GM19468 (cell line): ENCODE measurements at regions not wholly inside any gene's neighbourhood (a gene's known extent, or its start where the extent isn't known, plus 50 kb on each side); places are given as distances from the start of the nearest gene placed in this dataset.
A peak's percentile ranks its signal among the peaks of the same experiment; 100 is the strongest.

ENCODE experiments used
- ATAC-seq: cut with Tn5 transposase; IDR thresholded peaks from one replicate; pipeline ENCODE4 v1.9.1; 2021; ENCODE audit warnings: mild to moderate bottlenecking, moderate library complexity, moderate number of reproducible peaks; ENCODE audit not compliant: unreplicated experiment; ENCODE audit errors: extremely low read depth

DNA sequence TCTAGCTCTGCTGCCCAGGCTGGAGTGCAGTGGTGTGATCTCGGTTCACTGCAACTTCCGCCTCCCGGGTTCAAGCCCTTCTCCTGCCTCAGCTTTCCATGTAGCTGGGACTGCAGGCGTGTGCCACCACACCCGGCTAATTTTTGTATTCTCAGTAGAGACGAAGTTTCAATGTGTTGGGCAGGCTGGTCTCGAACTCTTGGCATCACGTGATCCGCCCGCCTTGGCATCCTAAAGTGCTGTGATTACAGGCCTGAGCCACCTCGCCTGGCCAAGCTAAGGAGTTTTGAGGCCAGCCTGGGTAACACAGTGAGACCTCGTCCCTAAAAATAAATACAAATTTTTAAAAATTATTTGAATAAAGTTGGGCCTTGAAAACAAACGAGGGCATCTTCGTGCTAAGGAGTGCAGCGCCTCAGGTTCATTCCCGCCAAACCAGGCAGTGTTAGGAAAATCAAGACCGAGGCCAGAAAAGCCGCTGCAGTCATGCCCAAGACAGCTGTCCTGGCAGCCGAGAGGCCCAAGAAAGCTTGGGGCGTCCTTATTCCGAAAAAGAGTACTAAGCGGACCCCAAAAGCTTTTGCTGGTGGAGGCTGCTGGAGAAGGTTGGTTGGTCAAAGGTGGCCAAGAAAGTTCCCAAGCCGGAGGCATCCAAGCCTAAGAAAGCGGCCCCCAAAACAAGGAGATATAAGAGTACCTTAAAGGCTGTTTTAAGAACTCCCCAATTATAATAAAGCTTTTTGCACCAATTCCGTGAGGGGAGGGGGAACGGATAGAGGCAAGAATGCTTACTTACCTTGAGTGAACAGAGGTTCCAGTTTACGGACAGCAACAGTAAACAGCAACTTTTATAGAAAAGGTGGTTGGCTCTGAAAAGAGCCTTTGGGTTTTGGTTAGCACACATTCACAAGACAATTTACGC is 109.0 kb downstream of the HFE start:
- no peak for ATAC-seq

DNA sequence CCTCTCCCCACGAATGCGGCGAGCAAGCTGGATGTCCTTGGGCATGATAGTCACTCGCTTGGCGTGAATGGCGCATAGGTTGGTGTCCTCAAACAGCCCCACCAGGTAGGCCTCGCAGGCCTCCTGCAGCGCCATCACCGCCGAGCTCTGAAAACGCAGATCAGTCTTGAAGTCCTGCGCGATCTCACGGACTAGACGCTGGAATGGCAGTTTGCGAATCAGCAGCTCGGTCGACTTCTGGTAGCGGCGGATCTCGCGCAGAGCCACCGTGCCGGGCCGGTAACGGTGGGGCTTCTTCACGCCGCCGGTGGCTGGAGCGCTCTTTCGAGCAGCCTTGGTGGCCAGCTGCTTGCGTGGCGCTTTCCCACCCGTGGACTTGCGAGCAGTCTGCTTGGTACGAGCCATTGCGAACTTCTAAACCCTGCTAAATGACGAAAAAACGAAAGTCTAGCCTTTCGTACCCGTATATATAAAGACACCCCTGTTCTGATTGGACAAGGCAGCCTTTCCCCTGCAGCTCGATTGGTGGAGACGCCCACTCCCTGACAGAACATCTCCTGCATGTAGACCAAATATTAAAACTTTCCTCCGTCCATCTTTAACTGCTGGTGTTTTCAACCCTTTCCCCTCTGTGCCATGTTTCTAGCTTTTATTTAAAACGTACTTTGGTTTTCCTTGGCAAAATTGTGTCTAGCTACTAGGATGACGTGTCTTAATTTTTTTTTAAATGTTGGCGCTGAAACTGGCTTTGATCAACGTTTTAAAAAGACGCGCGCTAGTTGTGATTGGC is 109.8 kb downstream of the HFE start:
- peak; percentile 19 for ATAC-seq

DNA sequence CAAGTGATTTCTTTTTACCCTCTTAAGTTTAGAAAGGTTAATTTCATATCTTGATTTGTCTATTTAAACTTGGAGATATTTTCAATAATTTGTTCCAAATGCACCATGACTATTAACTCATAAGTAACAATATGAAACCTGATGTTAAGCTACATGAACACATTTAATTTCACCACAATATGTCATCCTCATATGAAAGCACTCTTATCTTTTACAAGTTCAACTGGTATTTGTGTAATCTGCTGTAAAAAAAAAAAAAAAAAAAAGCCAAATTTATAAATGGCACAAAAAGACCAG is 110.4 kb downstream of the HFE start:
- no peak for ATAC-seq

DNA sequence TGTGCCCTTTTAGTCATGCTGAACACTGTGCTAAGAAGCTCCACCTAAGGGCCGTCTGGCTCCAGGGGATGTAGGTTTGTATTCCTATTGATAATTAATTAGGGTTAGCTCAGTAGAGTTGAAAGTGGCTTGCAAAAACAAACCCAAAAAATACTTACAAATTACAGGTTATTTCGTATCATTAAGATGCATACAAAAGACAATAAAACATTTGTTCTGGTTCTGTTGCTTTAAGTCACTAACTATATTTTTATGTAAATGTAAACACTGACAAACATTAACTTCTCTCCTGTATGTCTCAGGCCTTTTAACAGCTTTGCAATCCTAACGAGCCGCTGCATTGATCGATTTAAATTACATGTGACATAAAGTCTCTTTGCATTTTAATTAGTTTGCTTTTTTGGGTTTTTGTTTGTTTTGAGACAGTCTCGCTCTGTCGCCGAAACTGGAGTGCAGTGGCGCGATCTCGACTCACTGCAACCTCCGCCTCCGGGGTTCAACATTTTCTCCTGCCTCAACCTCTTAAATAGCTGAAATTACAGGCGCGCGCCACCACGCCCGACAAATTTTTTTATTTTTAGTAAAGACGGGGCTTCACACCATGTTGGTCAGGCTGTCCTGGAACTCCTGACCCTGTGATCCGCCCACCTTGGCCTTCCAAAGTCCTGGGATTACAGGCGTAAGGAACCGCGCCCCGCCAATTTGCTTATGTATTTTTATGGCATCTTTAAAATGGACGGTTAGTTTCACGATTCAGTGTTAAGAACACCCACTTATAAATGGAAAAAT is 110.9 kb downstream of the HFE start:
- no peak for ATAC-seq

DNA sequence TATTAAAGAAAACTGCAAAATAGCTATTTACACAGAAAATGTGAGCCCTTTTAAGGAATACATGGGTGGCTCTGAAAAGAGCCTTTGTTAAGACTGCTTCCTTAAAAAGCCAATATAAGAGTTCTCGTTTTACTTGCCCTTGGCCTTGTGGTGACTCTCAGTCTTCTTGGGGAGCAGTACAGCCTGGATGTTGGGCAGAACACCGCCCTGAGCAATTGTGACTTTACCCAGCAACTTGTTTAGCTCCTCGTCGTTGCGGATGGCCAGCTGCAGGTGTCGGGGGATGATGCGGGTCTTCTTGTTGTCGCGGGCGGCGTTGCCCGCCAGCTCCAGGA is 111.5 kb downstream of the HFE start:
- ATAC-seq: no peak

DNA sequence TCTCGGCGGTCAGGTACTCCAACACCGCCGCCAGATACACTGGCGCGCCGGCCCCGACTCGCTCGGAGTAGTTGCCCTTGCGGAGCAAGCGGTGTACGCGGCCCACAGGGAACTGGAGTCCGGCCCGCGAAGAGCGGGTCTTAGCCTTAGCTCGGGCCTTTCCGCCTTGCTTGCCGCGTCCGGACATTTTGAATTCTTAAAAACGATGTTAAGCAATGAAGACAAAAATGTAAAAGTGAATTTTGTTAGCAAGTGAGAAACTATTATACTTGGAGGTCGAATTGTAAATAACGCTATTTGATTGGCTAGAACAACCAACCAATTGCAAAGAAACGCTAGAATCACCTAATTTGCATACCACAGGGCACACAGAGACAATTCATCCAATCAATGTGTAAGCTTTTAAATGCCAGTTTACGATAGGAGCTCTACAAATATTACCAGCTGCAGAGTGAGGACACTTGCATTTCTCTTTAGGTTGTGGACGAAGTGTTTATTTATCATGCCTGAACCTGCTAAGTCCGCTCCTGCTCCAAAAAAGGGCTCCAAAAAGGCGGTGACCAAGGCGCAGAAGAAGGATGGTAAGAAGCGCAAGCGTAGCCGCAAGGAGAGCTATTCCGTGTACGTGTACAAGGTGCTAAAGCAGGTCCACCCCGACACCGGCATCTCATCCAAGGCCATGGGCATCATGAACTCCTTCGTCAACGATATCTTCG is 112.0 kb downstream of the HFE start:
- peak; percentile 24 for ATAC-seq

DNA sequence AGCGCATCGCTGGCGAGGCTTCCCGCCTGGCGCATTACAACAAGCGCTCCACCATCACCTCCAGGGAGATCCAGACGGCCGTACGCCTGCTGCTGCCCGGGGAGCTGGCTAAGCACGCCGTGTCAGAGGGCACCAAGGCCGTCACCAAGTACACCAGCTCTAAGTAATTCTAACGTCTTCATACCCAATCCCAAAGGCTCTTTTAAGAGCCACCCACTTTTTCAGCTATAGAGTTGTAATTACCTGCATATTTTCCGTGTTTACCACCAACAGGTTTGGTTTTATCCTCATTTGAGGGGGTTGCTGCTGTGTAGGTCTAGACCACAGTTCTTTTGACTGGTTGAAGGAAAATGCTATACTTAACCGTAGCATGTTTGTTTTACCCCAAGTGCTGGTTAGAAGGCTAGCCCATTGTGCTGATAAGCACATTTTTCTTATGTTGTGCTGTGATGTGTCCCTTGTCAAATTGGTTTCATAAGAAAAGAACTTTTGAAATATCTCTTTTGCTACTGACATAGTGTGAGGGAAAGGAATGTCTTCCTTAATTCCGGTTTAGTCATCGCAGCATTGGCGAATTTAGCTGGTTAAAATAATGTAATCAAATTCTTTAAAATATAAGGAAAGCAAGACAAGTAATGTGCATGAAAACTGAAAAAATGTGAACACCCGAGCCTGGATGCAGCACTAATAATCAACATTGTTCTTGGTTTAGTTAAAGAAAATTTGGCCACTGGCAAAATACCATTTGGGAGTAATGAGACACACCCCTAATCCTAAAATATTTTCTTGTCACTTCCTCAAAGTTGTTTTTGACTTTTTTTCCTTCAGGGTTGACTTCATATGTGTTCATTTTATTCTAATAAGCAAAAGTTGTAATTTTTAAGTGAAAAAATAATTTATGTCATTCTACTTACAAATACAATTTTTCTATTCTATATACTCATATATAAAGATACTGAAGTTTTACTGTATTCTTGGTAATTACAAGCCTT is 112.8 kb downstream of the HFE start:
- no peak for ATAC-seq

DNA sequence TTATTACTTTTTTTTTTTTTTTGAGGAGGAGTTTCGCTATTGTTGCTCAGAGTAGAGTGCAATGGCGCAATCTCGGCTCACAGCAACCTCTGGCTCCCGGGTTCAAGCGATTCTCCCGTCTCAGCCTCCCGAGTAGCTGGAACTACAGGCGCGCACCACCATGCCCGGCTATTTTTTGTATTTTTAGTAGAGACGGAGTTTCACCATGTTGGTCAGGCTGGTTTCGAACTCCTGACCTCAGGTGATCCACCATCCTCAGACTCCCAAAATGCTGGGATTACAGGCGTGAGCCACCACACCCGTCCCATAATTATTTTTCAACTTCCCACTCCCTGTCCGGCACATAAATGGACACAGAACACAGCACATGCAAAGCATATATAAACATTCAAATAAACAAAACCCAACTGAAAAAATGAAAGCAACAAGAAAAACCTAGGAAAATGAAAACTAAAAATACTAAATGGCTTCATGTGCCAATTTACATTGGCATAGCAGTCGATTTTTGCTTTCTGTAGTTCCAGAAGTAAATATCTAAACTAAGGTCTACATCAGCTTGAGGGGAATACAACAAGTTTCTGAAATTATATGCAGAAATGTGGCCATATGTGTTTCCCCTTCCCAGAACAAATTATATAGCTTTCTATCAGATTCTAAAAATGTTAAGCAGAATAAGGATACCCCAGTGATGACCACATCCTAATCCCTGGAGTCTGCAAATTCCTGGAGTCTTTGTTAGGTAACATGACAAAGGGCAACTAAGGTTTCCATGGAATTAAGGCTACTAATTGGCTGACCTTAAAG is 113.9 kb downstream of the HFE start:
- ATAC-seq: no peak

DNA sequence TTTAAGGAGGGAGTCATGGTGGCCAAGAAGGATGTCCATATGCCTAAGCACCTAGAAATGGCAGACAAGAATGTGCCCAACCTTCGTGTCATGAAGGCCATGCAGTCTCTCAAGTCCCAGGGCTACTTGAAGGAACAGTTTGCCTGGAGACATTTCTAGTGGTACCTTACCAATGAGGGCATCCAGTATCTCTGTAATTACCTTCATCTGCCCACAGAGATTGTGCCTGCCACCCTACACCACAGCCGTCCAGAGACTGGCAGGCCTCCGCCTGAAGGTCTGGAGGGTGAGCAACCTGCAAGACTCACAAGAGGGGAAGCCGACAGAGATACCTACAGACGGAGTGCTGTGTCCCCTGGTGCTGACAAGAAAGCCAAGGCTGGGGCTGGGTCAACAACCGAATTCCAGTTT is 115.0 kb downstream of the HFE start:
- no peak for ATAC-seq

DNA sequence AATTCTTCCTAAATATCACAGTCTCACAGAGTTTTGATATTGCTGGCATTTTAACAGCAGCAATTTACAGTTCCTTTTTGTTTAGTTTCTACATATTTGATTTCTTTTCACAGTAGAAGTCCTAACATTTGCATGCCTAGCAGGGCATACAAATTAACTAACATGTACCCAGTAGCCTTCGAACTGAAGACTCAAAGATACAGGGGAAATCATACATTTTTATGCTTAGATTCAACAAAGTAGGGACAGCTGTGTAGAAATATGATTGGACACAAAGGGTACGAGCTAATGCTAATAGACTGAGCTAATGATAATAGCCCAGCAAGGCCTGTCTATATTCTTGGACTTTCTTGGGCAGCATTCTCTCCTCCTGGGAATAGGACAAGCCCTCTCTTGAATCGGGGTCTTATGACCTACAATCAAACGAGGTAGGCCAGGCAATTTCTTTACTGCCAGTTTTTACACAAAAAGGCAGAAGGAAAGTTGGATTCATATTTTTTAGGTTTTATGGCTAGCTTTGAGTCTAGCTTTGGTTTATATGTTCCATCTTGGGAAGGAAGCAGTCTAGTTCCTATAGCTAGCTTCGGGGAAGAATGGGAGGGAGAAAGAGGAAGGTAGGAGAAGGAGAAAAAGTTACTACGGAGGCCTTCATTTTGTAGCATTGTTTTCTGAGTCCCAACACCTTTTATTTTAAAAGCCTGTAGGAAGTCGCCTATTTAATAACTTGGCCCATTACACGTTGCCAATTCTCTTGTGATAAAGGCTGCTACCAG is 115.8 kb downstream of the HFE start:
- ATAC-seq: no peak

DNA sequence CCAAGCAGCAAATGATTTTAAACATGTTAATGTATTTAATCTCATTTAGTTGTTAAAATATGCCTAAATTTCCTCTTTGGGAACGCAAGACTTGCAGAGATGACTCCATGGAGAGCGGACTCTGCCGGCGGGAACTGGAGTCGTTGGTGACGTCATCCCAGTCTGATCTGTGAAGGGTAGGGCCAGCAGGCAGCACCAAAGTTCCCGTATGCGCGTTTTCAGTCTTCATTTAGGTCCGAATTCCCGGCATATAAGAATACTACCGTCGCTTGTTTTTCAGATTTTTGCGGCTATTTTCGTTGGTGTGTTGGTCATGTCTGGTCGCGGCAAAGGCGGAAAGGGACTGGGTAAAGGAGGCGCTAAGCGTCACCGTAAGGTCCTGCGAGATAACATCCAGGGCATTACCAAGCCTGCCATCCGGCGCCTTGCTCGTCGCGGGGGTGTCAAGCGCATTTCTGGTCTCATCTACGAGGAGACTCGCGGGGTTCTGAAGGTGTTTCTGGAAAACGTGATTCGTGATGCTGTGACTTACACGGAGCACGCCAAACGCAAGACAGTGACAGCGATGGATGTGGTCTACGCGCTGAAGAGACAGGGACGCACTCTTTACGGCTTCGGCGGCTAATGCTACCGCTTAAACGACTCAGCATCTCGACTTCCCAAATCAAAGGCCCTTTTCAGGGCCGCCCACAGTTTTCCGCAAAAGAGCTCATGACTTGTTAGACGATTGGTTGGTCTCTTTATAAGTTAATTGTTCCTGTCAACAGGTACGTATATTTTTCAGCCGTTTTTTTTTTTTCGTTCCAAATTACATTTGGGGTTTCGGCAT is 117.3 kb downstream of the HFE start:
- ATAC-seq: no peak

DNA sequence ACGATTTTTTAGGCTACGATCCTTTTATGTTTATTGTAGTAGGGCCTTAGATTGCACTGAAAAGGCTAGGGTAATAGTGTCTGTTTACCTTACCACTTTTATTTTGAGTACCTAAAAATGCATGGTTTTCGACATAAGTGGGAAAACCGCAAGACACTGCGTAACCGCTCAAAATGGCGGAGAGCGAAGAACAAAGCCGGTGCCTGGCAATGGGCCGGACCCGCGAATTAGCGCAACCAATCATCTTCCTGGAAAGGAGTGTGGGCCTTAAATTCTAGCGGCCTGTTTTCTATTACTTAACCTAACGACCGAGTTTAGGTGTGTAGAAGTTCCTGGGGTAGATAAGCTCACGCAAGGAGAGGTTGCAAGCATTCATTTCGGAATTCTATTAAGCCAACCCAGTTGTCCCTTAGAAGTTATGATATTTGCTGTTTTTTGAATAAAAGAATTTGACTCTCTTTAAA is 118.0 kb downstream of the HFE start:
- ATAC-seq: no peak

DNA sequence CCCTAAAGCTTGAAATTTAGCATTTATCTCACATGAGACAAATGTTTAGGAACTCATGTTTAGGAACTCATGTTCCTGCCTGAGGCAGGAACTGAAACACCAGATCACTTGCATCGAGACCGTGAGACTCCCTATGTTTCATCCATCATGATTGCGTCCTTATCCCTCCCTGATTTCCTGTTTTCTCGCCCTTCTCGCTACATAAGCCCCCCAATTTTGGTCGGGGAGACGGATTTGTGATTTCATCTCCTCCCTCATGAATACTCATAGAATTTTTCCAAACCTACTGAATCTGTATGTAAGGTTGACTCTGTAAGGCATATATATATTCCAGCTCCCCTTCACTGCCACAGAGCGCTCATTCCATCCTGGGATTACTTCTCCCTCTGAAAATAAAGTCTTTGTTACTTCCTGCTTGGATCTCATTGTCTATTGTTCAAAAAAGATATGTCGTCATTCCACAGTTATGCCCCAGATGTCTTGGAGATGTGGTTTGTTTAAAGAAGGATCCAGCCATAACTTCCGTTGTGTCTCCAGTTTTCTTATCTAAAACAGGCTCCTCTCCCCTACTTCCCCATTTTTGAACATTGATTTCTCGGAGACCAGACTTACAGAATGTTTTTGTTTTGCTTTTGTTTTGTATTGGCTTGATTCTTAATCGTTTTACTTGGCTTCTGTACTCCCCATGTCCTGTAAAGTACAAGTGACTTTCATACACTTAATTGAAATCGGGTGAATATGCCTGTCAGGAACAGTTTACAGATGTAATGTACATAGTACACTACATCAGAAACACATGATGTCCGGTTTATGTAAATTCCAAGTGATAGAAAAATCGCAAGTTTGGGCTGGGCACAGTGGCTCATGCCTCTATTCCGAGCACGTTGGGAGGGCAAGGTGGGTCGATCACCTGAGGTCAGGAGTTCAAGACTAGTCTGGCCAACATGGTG is 118.7 kb downstream of the HFE start:
- ATAC-seq: no peak

DNA sequence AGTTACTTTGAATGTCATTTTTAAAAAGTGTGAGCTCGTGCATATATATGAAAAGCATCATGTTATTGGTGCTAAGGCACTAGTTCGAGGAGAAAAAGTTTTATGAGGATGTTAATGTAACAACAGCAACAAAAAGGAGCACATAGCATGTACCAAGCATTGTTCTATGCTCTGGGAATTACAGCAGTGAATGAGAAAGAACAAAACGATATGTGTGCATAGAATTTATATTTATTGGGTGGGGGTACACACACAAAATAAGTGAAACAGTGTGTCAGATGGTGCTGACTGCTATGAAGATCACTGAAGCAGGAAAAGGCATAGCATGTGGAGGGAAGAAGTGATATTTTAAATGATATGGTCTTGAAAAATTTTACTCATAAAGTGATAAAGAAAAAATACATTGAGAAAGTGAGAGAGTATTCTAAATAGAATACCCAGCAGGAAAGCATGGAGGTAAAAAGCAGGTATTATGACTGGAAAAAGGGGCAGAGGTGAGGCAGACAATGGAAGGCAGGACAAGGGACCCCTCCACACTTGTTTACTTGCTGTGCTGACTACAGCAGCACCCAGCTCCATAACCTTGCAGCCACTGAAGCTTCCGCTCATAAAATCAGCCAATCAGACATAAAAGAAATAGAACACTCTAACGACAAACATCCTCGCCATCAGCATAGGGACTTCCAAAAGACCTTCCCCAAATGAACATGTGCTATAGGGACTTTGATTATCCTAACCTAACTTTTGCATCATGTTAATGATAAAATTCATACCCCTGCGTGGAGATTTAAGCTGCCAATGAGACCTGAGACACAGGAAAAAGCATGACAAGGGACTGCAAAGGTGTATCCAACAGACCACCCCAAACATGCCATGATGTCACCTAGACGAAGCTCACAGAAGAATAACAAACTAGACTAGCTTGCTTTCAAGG is 119.9 kb downstream of the HFE start:
- ATAC-seq: no peak

DNA sequence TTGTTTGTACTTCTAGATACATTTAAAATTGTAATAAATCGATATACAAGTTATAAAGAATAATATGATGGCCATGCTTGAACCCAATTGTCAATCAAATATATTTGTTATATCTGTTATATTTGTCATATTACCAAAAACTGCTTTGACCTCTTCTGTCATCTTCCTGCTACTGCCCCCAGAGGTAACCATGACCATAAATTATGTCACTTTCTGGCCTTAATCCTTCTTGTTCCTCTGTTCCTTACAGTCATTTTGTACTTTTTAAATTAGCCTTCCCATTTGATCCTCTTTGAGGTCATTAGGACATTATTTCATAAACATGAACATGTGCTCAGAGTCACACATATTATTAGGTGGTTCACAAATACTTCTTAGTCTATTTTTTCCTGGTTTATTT is 124.7 kb downstream of the HFE start:
- ATAC-seq: no peak
